Type B pancreatic cell (in vitro differentiated cells): ENCODE measurements at regions not wholly inside any gene's neighbourhood (a gene's known extent, or its start where the extent isn't known, plus 50 kb on each side); places are given as distances from the start of the nearest gene placed in this dataset.

Experiments
- DNase-seq: peaks from one replicate; pipeline ENCODE4 v3.0.0; 2021; ENCODE audit warnings: mixed read lengths; ENCODE audit not compliant: unreplicated experiment; ENCODE audit errors: extremely low spot score
- H3K27ac Mint-ChIP-seq: 2 replicates; pipeline ENCODE4 v1.8.0; 2021; ENCODE audit warnings: mild to moderate bottlenecking, mixed read lengths
- H3K27me3 Mint-ChIP-seq: 2 replicates; pipeline ENCODE4 v1.8.0; 2021; ENCODE audit warnings: mixed read lengths
- H3K36me3 Mint-ChIP-seq: 2 replicates; pipeline ENCODE4 v1.8.0; 2021; ENCODE audit warnings: mixed read lengths
- H3K4me1 Mint-ChIP-seq: one replicate; pipeline ENCODE4 v1.8.0; 2021; ENCODE audit warnings: mixed read lengths; ENCODE audit not compliant: unreplicated experiment
- H3K4me3 Mint-ChIP-seq: 2 replicates; pipeline ENCODE4 v1.8.0; 2021; ENCODE audit warnings: mild to moderate bottlenecking, mixed read lengths
- H3K9me3 Mint-ChIP-seq: 2 replicates; pipeline ENCODE4 v1.8.0; 2021; ENCODE audit warnings: mixed read lengths
- CTCF ChIP-seq: fragments of 200-600 bp; sonication (generic); conservative IDR thresholded peaks from 2 replicates; pipeline ENCODE4 v1.5.0; 2021; ENCODE audit warnings: antibody characterized with exemption, mild to moderate bottlenecking

- H3K9me3 Mint-ChIP-seq: no peaks in the 10 kb centered on the region
- H3K4me1 Mint-ChIP-seq: peaks cover 19% of the 10 kb centered on the region
- H3K27me3 Mint-ChIP-seq: peaks cover 15% of the 10 kb centered on the region
- H3K4me3 Mint-ChIP-seq: no peak overlapping the region
- H3K36me3 Mint-ChIP-seq: no peaks in the 10 kb centered on the region
- peak; percentile 45 for TF ChIP-seq CTCF
- no peak overlapping the region for H3K27ac Mint-ChIP-seq
- DNase-seq: no peak
These were observed 62.8 kb upstream of the PRDM11 start for GRCh38 chr11:45083544-45084087.

GRCh38 chr11:45085646-45086501 is 60.6 kb upstream of the PRDM11 start:
- TF ChIP-seq CTCF: no peak
- Mint-ChIP-seq H3K27me3 (peaks cover 15% of the 10 kb centered on the region), H3K27ac (no peak overlapping the region), H3K4me3 (no peak overlapping the region), H3K36me3 (no peaks in the 10 kb centered on the region), H3K4me1 (peaks cover 23% of the 10 kb centered on the region), H3K9me3 (no peaks in the 10 kb centered on the region)
- DNase-seq: no peak

GRCh38 chr11:45086526-45086925 is 59.9 kb upstream of the PRDM11 start:
- Mint-ChIP-seq H3K9me3 (no peaks in the 10 kb centered on the region), H3K27me3 (peaks cover 12% of the 10 kb centered on the region), H3K27ac (no peak overlapping the region), H3K36me3 (no peaks in the 10 kb centered on the region), H3K4me3 (no peak overlapping the region), H3K4me1 (peaks cover 26% of the 10 kb centered on the region)
- DNase-seq: no peak
- no peak for TF ChIP-seq CTCF

GRCh38 chr11:45087086-45087899 is 59.1 kb upstream of the PRDM11 start:
- no peaks in the 10 kb centered on the region for H3K9me3 Mint-ChIP-seq
- TF ChIP-seq CTCF: no peak
- H3K4me3 Mint-ChIP-seq: no peak overlapping the region
- peak overlapping the region; percentile 4 for H3K27ac Mint-ChIP-seq
- DNase-seq: no peak
- no peaks in the 10 kb centered on the region for H3K36me3 Mint-ChIP-seq
- H3K4me1 Mint-ChIP-seq: peaks cover 33% of the 10 kb centered on the region
- H3K27me3 Mint-ChIP-seq: peaks cover 11% of the 10 kb centered on the region

GRCh38 chr11:45087900-45088160 is 58.6 kb upstream of the PRDM11 start:
- peaks cover 7% of the 10 kb centered on the region for H3K27me3 Mint-ChIP-seq
- H3K4me1 Mint-ChIP-seq: peaks cover 29% of the 10 kb centered on the region
- no peaks in the 10 kb centered on the region for H3K9me3 Mint-ChIP-seq
- no peak for DNase-seq
- H3K36me3 Mint-ChIP-seq: no peaks in the 10 kb centered on the region
- TF ChIP-seq CTCF: no peak
- H3K27ac Mint-ChIP-seq: peak overlapping the region; percentile 4
- H3K4me3 Mint-ChIP-seq: no peak overlapping the region
